K562 (cell line): ENCODE measurements at regions not wholly inside any gene's neighbourhood (a gene's known extent, or its start where the extent isn't known, plus 50 kb on each side); places are given as distances from the start of the nearest gene placed in this dataset.

Source experiments
- ETV6 ChIP-seq, 3 experiments: fragments of 150-350 bp in 1 of 3; sonication (generic) in 1 of 3; formaldehyde crosslinking in 1 of 3; IDR thresholded peaks; 2 replicates each; pipeline versions ENCODE4 v1.6.1 to v1.8.0; 2014 to 2022; ENCODE audit warnings: borderline replicate concordance in 2 of 3, low read depth in 2 of 3, antibody characterized with exemption in 1 of 3, low read length in 1 of 3, mild to moderate bottlenecking in 1 of 3, missing genetic modification reagents in 1 of 3
- KAT2B ChIP-seq: IDR thresholded peaks from one replicate; pipeline ENCODE4 v1.6.1; 2012; ENCODE audit warnings: low read depth, mild to moderate bottlenecking, control low read depth, inconsistent platforms, low read length, moderate library complexity
- RBFOX2 ChIP-seq: fragments of 200-400 bp; formaldehyde crosslinking; IDR thresholded peaks from 2 replicates; pipeline ENCODE4 v1.6.1; 2017; ENCODE audit warnings: low read depth, mild to moderate bottlenecking, low read length, moderate library complexity
- RBM25 ChIP-seq: fragments of 200-400 bp; formaldehyde crosslinking; IDR thresholded peaks from 2 replicates; pipeline ENCODE4 v1.6.1; 2018; ENCODE audit warnings: low read length, low read depth, moderate library complexity; ENCODE audit not compliant: severe bottlenecking
- SMARCA5 ChIP-seq: fragments of 450-650 bp; IDR thresholded peaks from 2 replicates; pipeline ENCODE4 v1.6.1; 2016
- TF ChIP-seq, protein P1 (sequence below), 2 experiments: IDR thresholded peaks in 1 of 2; conservative IDR thresholded peaks in 1 of 2; 2 replicates each; pipeline ENCODE4 v1.6.1; 2016; ENCODE audit warnings: low read depth in 2 of 2, mild to moderate bottlenecking in 1 of 2, missing compliant biosample characterization in 1 of 2, missing genetic modification characterization in 1 of 2, moderate library complexity in 1 of 2
- TF ChIP-seq, protein P2 (sequence below), 3 experiments: IDR thresholded peaks in 2 of 3; conservative IDR thresholded peaks in 1 of 3; 2 replicates each; pipeline ENCODE4 v1.5.1; 2011 to 2012; ENCODE audit warnings: low read length in 3 of 3, mild to moderate bottlenecking in 3 of 3, control low read depth in 2 of 3, improper control_type of control experiment in 1 of 3, inconsistent platforms in 1 of 3, low read depth in 1 of 3, mixed read lengths in 1 of 3, moderate library complexity in 1 of 3; ENCODE audit not compliant: insufficient read depth in 2 of 3

DNA sequence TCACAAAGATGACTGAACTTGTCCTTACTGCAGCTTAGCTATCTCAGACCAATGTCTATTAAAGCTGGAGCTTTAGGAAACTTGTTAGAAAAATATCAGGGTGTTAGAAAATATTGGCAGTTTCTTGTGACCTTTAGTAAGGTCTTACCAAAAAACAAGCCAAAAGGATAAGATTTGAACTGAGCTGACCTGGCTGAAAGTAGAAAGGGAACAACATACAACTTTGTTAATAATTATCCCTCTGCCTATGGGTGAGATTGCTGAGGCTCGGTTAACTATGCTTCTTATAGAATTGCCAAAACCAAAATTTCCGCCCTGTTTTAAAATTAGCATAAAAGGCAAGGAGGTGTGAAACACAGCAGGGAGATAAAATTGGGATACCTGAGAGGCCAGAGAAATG lies 73.8 kb downstream of the DHRS2 start:
- no peak for TF ChIP-seq RBFOX2
- TF ChIP-seq, protein P1, sequence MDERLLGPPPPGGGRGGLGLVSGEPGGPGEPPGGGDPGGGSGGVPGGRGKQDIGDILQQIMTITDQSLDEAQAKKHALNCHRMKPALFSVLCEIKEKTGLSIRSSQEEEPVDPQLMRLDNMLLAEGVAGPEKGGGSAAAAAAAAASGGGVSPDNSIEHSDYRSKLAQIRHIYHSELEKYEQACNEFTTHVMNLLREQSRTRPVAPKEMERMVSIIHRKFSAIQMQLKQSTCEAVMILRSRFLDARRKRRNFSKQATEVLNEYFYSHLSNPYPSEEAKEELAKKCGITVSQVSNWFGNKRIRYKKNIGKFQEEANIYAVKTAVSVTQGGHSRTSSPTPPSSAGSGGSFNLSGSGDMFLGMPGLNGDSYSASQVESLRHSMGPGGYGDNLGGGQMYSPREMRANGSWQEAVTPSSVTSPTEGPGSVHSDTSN (CRISPR knock-in tag; IDR thresholded peaks at IDR 0.05; ENCODE audit: low read depth), result no peak
- TF ChIP-seq, protein P1 (tag; conservative IDR thresholded peaks at IDR 0.05; ENCODE audit: low read depth), result no peak
- no peak for TF ChIP-seq ETV6 (IDR thresholded peaks at IDR 0.05; ENCODE audit: borderline replicate concordance in 1 of 2, low read depth in 2 of 2, low read length in 1 of 2)
- TF ChIP-seq ETV6 (CRISPR knock-in tag; IDR thresholded peaks at IDR 0.05; ENCODE audit: borderline replicate concordance), result no peak
- TF ChIP-seq KAT2B, result no peak
- TF ChIP-seq, protein P2, sequence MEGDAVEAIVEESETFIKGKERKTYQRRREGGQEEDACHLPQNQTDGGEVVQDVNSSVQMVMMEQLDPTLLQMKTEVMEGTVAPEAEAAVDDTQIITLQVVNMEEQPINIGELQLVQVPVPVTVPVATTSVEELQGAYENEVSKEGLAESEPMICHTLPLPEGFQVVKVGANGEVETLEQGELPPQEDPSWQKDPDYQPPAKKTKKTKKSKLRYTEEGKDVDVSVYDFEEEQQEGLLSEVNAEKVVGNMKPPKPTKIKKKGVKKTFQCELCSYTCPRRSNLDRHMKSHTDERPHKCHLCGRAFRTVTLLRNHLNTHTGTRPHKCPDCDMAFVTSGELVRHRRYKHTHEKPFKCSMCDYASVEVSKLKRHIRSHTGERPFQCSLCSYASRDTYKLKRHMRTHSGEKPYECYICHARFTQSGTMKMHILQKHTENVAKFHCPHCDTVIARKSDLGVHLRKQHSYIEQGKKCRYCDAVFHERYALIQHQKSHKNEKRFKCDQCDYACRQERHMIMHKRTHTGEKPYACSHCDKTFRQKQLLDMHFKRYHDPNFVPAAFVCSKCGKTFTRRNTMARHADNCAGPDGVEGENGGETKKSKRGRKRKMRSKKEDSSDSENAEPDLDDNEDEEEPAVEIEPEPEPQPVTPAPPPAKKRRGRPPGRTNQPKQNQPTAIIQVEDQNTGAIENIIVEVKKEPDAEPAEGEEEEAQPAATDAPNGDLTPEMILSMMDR (IDR thresholded peaks at IDR 0.05 in 2 of 3, conservative IDR thresholded peaks at IDR 0.05 in 1 of 3; ENCODE audit: insufficient read depth in 2 of 3, low read depth in 1 of 3, low read length in 3 of 3), result no peak
- TF ChIP-seq SMARCA5, result no peak
- TF ChIP-seq RBM25, result no peak
